ENCODE measurements at regions not wholly inside any gene's neighbourhood (a gene's known extent, or its start where the extent isn't known, plus 50 kb on each side); places are given as distances from the start of the nearest gene placed in this dataset.
"Not testable (repeated sequence)": the region's sequence is repeated elsewhere in the genome, so short reads cannot be mapped to it uniquely, and the experiment has no call there.

GRCh38 chr1:120941066-120941465, 51.5 kb downstream of the PPIAL4A start:
- DNase-seq, result not testable (repeated sequence)

GRCh38 chr1:120941836-120942217, 52.3 kb downstream of the PPIAL4A start:
- DNase-seq, result not testable (repeated sequence)

DNA sequence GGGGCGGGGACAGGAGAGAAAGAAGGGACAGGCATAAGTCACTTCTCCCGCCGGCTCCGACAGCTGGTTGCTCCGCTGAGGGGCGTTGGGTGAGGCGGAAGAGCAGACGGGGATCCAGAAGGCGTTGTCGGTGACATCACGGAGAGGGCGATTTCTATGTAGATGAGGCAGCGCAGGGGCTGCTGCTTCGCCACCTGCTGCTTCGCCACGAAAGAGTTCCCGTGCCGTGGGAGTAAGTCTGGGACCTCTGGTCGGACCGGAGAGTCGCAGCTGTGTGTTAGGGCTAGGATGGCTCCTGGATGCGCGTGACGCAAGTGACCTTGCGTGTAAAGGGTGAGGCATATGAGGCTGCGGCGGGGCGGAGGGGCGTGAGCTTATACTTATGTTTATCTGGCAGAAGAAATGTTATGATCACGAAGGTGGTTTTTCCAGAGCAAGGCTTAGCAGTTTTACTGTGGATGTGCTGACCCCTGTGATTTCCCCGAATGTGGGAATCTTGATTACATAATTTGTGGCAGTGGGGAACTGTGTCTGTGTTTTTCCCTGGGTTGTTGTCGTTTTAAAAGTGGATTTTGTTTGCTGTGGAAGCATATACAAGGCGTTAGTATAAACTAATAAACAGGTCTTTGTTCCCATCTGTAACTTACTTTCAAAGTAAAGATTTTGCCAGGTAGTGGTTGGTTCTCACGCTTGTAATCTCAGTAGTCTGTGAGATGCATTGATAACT, 52.8 kb downstream of the PPIAL4A start:
- peak; percentile 88 to 92 for DNase-seq
- peak; percentile 92 for TF ChIP-seq POLR2A (IDR thresholded peaks at IDR 0.05; ENCODE audit: low read length)

DNA sequence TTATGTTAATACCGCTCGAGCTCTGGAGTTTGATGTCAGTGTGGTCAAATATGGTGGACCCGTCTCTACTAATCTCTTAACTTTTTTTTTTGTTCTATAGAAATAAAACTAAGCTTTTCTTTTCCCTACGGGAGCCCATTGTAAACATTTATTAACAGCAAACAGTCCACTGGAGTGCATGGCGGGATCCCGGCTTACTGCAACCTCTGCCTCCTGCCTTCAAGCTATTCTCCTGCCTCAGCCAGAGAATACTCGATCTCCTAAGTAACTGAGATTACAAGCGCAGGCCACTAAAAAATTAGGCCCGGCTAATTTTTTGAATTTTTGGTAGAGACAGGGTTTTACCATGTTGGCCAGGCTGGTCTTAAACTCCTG, 53.4 kb downstream of the PPIAL4A start:
- not testable (repeated sequence) for DNase-seq

DNA sequence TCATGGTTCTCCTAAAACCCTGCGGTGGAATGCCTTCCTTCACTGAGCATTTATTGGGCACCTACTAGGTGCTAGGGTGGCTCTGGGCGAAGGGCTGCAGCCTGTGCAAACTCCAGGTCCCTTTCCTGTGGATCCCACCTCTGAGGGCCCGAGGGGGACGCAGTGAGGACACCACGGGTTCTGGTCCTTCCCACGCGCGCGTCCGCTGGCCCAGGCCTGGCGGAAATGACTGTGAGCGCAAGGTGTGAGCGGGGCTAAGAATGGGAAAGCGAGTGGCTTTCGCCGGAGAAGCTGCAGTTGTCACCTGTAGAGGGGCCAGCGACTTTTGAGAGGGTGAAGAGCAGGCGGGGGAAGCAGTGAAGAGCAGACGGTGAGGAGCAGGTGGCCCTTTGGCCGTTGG, 55.1 kb downstream of the PPIAL4A start:
- not testable (repeated sequence) for DNase-seq

- not testable (repeated sequence) for DNase-seq
Measured at GRCh38 chr1:120945122-120945521, 55.6 kb downstream of the PPIAL4A start.

GRCh38 chr1:120947114-120947513, 57.5 kb downstream of the PPIAL4A start:
- not testable (repeated sequence) for DNase-seq

DNA sequence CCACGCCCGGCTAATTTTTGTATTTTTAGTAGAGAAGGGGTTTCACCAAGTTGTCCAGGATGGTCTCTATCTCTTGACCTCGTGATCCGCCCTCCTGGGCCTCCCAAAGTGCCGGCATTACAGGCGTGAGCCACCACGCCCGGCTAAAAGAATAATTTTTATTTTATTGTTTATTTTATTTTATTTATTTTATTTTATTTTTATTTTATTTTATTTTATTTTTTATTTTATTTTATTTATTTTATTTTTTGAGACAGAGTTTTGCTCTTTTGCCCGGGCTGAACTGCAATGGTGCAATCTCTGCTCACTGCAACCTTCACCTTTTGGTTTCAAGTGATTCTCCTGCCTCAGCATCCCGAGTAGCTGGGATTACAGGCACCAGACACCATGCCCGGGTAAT, 60.2 kb downstream of the PPIAL4A start:
- not testable (repeated sequence) for DNase-seq

DNA sequence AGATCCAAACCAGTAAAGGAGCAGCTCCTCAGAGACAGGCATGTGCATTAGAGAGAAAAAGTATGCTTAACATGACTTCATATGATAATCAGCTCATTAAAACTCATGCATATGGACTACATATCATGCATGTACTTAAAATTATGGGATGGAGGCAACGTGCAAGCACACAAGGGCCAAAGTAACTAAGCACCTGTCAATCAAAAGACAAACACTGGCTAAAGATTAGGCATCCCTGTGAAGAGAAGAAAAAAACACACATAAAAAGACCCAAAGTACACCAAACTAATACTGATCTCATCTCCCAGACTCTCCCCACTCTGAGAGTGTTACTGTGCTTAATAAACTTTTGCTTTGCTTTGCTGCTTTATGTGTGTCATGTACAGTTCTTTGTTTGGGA, 61.1 kb downstream of the PPIAL4A start:
- DNase-seq, result not testable (repeated sequence)

DNA sequence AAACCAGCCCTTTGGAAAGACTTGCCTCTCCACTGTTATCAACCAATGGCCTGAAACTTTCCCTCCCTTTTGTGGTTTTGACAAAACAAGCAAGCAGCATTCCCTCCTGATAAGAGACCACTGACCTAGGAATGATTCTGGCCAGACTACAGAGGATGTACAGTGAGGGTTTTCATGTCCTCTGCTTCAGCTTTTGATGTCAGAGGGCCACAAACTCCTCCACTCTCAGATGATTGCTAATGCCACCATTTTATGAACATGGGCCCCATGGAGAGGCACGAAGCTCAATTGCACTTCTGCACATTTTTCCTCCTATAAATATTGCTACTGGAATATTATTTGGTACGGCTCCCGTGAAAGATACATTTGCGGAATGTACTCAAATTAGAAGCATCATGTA, 61.5 kb downstream of the PPIAL4A start:
- not testable (repeated sequence) for DNase-seq

GRCh38 chr1:120952207-120952870, 62.8 kb downstream of the PPIAL4A start:
- not testable (repeated sequence) for DNase-seq

GRCh38 chr1:120952871-120953265, 63.3 kb downstream of the PPIAL4A start:
- not testable (repeated sequence) for DNase-seq

DNA sequence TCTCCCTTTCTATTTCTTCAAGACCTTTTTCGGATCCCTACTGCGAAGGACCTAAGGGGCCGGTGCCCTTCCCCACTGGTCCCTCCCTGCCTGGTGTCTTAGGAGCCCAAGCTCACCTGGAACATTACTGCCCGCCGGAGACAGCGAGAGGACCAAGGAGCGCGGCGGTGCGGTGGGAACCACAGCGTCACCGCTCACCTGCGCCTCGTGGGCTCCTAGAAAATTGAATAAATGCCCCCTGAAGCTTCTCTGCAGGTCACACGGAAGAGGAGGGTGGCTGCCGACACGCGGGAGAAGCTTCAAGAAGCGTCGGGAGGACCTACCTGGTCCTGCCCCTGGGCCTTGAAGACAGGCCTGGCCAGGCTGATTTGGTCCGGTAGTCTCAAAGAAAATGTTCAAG, 65.2 kb downstream of the PPIAL4A start:
- TF ChIP-seq GATA1 (IDR thresholded peaks at IDR 0.05; ENCODE audit: low read depth, low read length) (no peak), POLR2A (IDR thresholded peaks at IDR 0.05; ENCODE audit: low read length) (no peak)
- DNase-seq, result no peak

- DNase-seq, result not testable (repeated sequence)
Measured at GRCh38 chr1:120955961-120956360, 66.4 kb downstream of the PPIAL4A start.

DNA sequence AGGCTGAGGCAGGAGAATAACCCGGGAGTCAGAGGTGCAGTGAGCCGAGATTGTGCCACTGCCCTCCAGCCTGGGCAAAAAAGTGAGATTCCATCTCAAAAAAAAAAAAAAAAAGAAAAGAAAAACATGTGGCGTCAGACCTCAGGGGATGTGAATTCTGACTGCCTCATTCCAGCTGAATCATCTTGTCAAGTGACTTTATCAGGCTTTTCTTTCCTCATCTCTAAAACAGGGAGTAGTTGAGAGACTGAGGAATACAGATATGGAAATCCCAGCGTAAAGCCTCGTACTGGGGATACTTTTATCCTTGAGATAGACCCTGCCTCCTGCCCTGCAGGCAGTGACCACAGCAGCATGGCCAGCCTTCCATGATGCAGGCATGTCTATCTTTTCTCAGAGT, 76.4 kb downstream of the PPIAL4A start:
- DNase-seq, result not testable (repeated sequence)

DNA sequence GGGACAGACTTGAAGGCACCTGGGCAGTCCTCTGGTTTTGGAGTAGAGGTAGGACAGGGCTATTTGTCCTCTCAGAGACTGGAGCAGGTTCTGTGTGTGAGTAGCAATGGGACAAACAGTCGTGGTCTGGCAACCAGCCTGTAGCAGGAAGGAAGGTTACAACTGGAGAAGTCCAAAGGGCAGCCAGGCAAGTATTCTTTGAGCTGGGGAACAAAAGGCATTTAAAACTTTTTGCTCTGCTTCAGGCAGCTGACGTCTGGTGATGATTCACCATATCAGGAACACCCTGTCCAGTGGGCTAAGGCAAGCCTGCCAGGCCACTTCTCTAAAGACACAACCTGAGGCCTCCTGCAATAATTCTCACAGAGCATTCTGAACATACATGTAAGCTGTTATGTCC, 83.3 kb downstream of the PPIAL4A start:
- DNase-seq, result not testable (repeated sequence)

GRCh38 chr1:120973836-120974235, 84.3 kb downstream of the PPIAL4A start:
- DNase-seq, result not testable (repeated sequence)

- DNase-seq, result not testable (repeated sequence)
Measured at GRCh38 chr1:120977279-120977678, 87.7 kb downstream of the PPIAL4A start.

GRCh38 chr1:120981489-120982094, 92.0 kb downstream of the PPIAL4A start:
- not testable (repeated sequence) for DNase-seq

DNA sequence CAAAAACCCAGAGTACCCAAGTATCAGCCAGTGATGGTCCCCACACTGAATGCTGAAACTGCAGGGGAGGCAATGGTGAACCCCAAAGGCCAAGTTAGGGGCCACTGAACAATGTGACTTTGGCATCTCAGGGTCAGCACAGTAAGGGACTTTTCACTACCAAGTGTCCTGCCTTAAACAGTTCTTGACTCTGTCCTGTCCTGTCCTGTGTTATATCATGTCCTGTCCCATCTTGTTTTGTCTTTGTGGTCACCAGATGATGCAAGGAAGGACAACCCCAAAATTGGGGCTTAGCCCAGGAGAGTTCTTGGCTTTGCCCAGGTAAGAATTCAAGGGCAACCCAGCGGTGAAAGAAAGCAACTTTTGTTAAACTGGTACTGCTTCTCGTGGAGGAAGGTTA, 105.0 kb downstream of the PPIAL4A start:
- DNase-seq, result not testable (repeated sequence)

GRCh38 chr1:120995025-120995424, 105.5 kb downstream of the PPIAL4A start:
- DNase-seq, result not testable (repeated sequence)

DNA sequence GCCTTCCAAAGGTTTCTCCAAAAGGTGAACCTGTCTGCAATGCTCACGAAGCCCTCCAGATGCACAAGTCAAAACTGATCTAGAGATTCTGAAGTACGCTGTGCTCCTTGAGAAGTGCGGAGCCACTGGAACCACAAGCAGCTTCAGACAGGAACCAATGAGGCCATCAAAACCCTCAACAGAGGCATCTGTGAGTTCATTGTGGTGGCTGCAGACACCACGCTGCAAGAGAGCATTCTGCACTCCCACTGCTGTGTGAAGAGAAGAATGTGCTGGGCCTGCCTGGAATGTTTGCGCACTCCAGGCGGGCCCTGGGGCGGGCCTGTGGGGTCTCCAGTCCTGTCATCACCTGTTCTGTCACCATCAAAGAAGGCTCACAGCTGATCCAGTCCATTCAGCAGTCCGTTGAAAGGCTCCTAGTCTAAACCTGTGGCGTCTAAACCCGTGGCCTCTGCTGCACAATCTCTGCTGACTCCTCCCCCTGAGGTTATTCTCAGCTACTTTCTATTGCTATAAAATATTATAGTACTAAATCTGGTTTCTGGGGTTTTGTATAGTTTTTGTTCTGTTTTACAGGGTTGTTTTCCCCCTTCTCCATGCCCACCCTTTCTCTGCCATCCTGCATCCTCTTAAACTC, 111.6 kb downstream of the PPIAL4A start:
- DNase-seq, result not testable (repeated sequence)

DNA sequence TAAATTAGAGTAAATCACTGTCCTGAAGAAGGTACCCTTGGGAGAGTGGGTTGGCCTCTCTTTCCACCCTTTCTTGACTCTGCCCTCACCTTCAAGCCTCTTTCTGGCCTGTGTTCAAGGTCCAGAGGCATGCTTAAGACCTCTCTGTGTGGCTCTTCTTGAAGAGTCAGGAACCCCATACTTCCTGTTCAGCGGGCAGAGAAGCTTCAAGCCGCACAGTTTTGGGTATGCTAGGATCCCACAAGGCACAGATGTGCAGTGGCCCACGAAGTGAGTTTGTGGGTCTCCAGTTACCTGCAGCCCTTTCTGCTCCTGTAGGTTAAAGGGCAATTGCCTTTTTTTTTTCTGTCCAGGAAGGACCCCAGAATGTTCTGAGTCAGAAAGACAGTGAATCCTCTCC, 113.7 kb downstream of the PPIAL4A start:
- not testable (repeated sequence) for DNase-seq
